ENCODE measurements at regions not wholly inside any gene's neighbourhood (a gene's known extent, or its start where the extent isn't known, plus 50 kb on each side); places are given as distances from the start of the nearest gene placed in this dataset.

GRCh38 chr12:76622351-76622750, 62.8 kb upstream of the OSBPL8 start:
- no peaks in the 10 kb centered on the region for H3K27me3 Mint-ChIP-seq (ENCODE audit: low read depth)
- no peaks in the 10 kb centered on the region for H3K36me3 Mint-ChIP-seq
- H3K4me3 Mint-ChIP-seq = no peak overlapping the region
- H3K27ac Mint-ChIP-seq = no peak overlapping the region
- no peak for TF ChIP-seq ZNF138 (CRISPR knock-in tag; conservative IDR thresholded peaks at IDR 0.05)
- no peak for TF ChIP-seq HMGA2 (CRISPR knock-in tag; IDR thresholded peaks at IDR 0.05)
- TF ChIP-seq TP53 (CRISPR knock-in tag; IDR thresholded peaks at IDR 0.05) = no peak
- no peak for TF ChIP-seq USF1 (CRISPR knock-in tag; IDR thresholded peaks at IDR 0.05)
- TF ChIP-seq NFYB (CRISPR knock-in tag; conservative IDR thresholded peaks at IDR 0.05; ENCODE audit: low read depth) = no peak
- TF ChIP-seq PRRX2 (CRISPR knock-in tag; IDR thresholded peaks at IDR 0.05) = no peak
- TF ChIP-seq GTF2I (CRISPR knock-in tag; conservative IDR thresholded peaks at IDR 0.05) = no peak
- no peak for TF ChIP-seq IRF1 (CRISPR knock-in tag; IDR thresholded peaks at IDR 0.05)
- no peak for TF ChIP-seq NR2C2 (CRISPR knock-in tag; IDR thresholded peaks at IDR 0.05)
- TF ChIP-seq TEAD4 (CRISPR knock-in tag; IDR thresholded peaks at IDR 0.05) = no peak
- TF ChIP-seq ZNF219 (CRISPR knock-in tag; IDR thresholded peaks at IDR 0.05; ENCODE audit: borderline replicate concordance) = no peak
- TF ChIP-seq SMAD3 (CRISPR knock-in tag; IDR thresholded peaks at IDR 0.05; ENCODE audit: borderline replicate concordance) = no peak
- no peak for TF ChIP-seq CREM (CRISPR knock-in tag; IDR thresholded peaks at IDR 0.05)
- no peak for TF ChIP-seq MAX (CRISPR knock-in tag; IDR thresholded peaks at IDR 0.05)
- no peaks in the 10 kb centered on the region for H3K9me3 Mint-ChIP-seq
- H3K4me1 Mint-ChIP-seq = peaks cover 8% of the 10 kb centered on the region; the same call in 1 of the 2 replicates
- no peak for ATAC-seq
- CTCF ChIA-PET = interaction anchor here (1.1 to 2.4 kb wide), 4 partner anchors 8 to 389 kb away, joined by 4 to 22 read pairs (median 16); no protein-coding TSS in a partner anchor
- DNase-seq (ENCODE audit: low spot score) = no peak
- POLR2A ChIA-PET = no interaction called here

GRCh38 chr12:76622915-76623314, 63.3 kb upstream of the OSBPL8 start:
- DNase-seq (ENCODE audit: low spot score) = no peak
- POLR2A ChIA-PET = no interaction called here
- Mint-ChIP-seq H3K4me3 (no peak overlapping the region), H3K27ac (no peak overlapping the region), H3K36me3 (no peaks in the 10 kb centered on the region), H3K4me1 (peaks cover 8% of the 10 kb centered on the region; the same call in 1 of the 2 replicates), H3K27me3 (ENCODE audit: low read depth) (no peaks in the 10 kb centered on the region), H3K9me3 (no peaks in the 10 kb centered on the region)
- TF ChIP-seq ZNF423 (CRISPR knock-in tag; IDR thresholded peaks at IDR 0.05) = no peak
- TF ChIP-seq IRF2 (CRISPR knock-in tag; IDR thresholded peaks at IDR 0.05; ENCODE audit: borderline replicate concordance, low read depth) = no peak
- TF ChIP-seq KAT7 (CRISPR knock-in tag; IDR thresholded peaks at IDR 0.05; ENCODE audit: borderline replicate concordance) = no peak
- no peak for TF ChIP-seq ARID4B (CRISPR knock-in tag; IDR thresholded peaks at IDR 0.05; ENCODE audit: borderline replicate concordance)
- TF ChIP-seq ZMAT4 (CRISPR knock-in tag; IDR thresholded peaks at IDR 0.05) = no peak
- no peak for TF ChIP-seq MXD4 (CRISPR knock-in tag; IDR thresholded peaks at IDR 0.05; ENCODE audit: borderline replicate concordance)
- CTCF ChIA-PET = interaction anchor here (1.1 to 2.4 kb wide), 4 partner anchors 8 to 388 kb away, joined by 4 to 22 read pairs (median 16); no protein-coding TSS in a partner anchor
- no peak for ATAC-seq
